Panc1 (cell line): ENCODE measurements at regions not wholly inside any gene's neighbourhood (a gene's known extent, or its start where the extent isn't known, plus 50 kb on each side); places are given as distances from the start of the nearest gene placed in this dataset.

Experiments
- ATAC-seq: fragments of 200-7000 bp; cut with Tn5 transposase; 2 replicates; pipeline ENCODE4 v1.9.1; 2020; ENCODE audit warnings: mild to moderate bottlenecking, moderate library complexity
- BruUV-seq: library from RNA; stranded (reverse); fragments of 400-500 nt; replicated peaks from 2 replicates; lab custom pipeline; 2021; lab: Mats Ljungman, UMichigan
- CTCF ChIA-PET: fragments of 300-600 bp; sonication (Branson Sonifier 250); formaldehyde crosslinking; loops from one replicate; lab custom pipeline; 2022; ENCODE audit warnings: antibody characterized with exemption; lab: Charles Lee
- POLR2A ChIA-PET: fragments of 300-600 bp; sonication (Branson Sonifier 250); formaldehyde crosslinking; loops from one replicate; lab custom pipeline; 2022; ENCODE audit warnings: antibody characterized with exemption; lab: Charles Lee
- DNase-seq: peaks from one replicate; pipeline ENCODE4 v3.0.0-alpha.2; 2010; ENCODE audit warnings: low read depth, low spot score
- H3K27ac ChIP-seq: 2 replicates; pipeline ENCODE4 v1.5.1; 2011; ENCODE audit warnings: mild to moderate bottlenecking, low read length, inconsistent platforms
- H3K27me3 ChIP-seq: fragments of 200-500 bp; sonication (Bioruptor generic); 2 replicates; pipeline ENCODE4 v1.6.0; 2014; ENCODE audit warnings: low read length, inconsistent platforms; ENCODE audit not compliant: control insufficient read depth, insufficient read depth
- H3K36me3 ChIP-seq: fragments of 200-500 bp; sonication (Bioruptor generic); 2 replicates; pipeline ENCODE4 v1.5.1; 2014; ENCODE audit warnings: inconsistent platforms, mild to moderate bottlenecking, low read length, moderate library complexity; ENCODE audit not compliant: control insufficient read depth, insufficient read depth
- H3K4me1 ChIP-seq: 2 replicates; pipeline ENCODE4 v1.5.1; 2011; ENCODE audit warnings: inconsistent platforms, mild to moderate bottlenecking, low read length, moderate library complexity; ENCODE audit not compliant: control insufficient read depth, insufficient read depth
- H3K4me3 ChIP-seq, 2 experiments: 2 replicates each; pipeline ENCODE4 v1.5.1; 2011 to 2012; ENCODE audit warnings: low read depth in 2 of 2, low read length in 2 of 2, mild to moderate bottlenecking in 2 of 2, inconsistent platforms in 1 of 2, moderate library complexity in 1 of 2
- H3K9me3 ChIP-seq: fragments of 200-500 bp; sonication (Bioruptor generic); 2 replicates; pipeline ENCODE4 v1.5.1; 2014; ENCODE audit warnings: low read depth, mild to moderate bottlenecking, inconsistent platforms, low read length, moderate library complexity; ENCODE audit not compliant: control insufficient read depth, insufficient read depth
- POLR2AphosphoS5 ChIP-seq: IDR thresholded peaks from 2 replicates; pipeline ENCODE4 v1.6.1; 2012; ENCODE audit warnings: mild to moderate bottlenecking, low read depth, low read length, moderate library complexity
- SIN3A ChIP-seq: IDR thresholded peaks from 2 replicates; pipeline ENCODE4 v1.6.1; 2012; ENCODE audit warnings: low read depth, mild to moderate bottlenecking, low read length, moderate library complexity, borderline replicate concordance; ENCODE audit not compliant: insufficient read depth
- TCF7L2 ChIP-seq: IDR thresholded peaks from 2 replicates; pipeline ENCODE4 v1.6.1; 2011; ENCODE audit warnings: mild to moderate bottlenecking, low read depth, low read length, inconsistent platforms
- in situ Hi-C: cut with HindIII; loops from 2 replicates; pipeline ENCODE4 v1.10.0; 2016; ENCODE audit warnings: low sequenced_read_pairs, low pct_unique_long_range_greater_than_20kb
- intact Hi-C: fragments of 100-400 bp; cut with micrococcal nuclease; formaldehyde crosslinking; loops from one replicate; pipeline ENCODE4 v1.10.0; 2022; ENCODE audit not compliant: unreplicated experiment
- TF ChIP-seq, protein P1 (sequence below), 2 experiments: IDR thresholded peaks; 2 replicates each; pipeline ENCODE4 v1.6.1; 2011 to 2012; ENCODE audit warnings: low read depth in 2 of 2, control low read depth in 1 of 2, low read length in 1 of 2, mild to moderate bottlenecking in 1 of 2, moderate library complexity in 1 of 2; ENCODE audit not compliant: insufficient read depth in 1 of 2
- TF ChIP-seq, protein P2 (sequence below): fragments of 450-650 bp; IDR thresholded peaks from 2 replicates; pipeline ENCODE4 v1.5.1; 2017; ENCODE audit warnings: mild to moderate bottlenecking

- H3K4me1 ChIP-seq: no peaks in the 10 kb centered on the region
- no TSS peak for BruUV-seq
- intact Hi-C loops: no loop called here
- DNase-seq (no peak), ATAC-seq (no peak)
- H3K27me3 ChIP-seq: peaks cover 2% of the 10 kb centered on the region; the same call in 1 of the 2 replicates
- TF ChIP-seq, protein P1, sequence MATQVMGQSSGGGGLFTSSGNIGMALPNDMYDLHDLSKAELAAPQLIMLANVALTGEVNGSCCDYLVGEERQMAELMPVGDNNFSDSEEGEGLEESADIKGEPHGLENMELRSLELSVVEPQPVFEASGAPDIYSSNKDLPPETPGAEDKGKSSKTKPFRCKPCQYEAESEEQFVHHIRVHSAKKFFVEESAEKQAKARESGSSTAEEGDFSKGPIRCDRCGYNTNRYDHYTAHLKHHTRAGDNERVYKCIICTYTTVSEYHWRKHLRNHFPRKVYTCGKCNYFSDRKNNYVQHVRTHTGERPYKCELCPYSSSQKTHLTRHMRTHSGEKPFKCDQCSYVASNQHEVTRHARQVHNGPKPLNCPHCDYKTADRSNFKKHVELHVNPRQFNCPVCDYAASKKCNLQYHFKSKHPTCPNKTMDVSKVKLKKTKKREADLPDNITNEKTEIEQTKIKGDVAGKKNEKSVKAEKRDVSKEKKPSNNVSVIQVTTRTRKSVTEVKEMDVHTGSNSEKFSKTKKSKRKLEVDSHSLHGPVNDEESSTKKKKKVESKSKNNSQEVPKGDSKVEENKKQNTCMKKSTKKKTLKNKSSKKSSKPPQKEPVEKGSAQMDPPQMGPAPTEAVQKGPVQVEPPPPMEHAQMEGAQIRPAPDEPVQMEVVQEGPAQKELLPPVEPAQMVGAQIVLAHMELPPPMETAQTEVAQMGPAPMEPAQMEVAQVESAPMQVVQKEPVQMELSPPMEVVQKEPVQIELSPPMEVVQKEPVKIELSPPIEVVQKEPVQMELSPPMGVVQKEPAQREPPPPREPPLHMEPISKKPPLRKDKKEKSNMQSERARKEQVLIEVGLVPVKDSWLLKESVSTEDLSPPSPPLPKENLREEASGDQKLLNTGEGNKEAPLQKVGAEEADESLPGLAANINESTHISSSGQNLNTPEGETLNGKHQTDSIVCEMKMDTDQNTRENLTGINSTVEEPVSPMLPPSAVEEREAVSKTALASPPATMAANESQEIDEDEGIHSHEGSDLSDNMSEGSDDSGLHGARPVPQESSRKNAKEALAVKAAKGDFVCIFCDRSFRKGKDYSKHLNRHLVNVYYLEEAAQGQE (IDR thresholded peaks at IDR 0.05; ENCODE audit: insufficient read depth in 1 of 2, low read depth in 2 of 2, low read length in 1 of 2): no peak
- TF ChIP-seq TCF7L2 (no peak), POLR2AphosphoS5 (no peak), SIN3A (no peak)
- TF ChIP-seq, protein P2, sequence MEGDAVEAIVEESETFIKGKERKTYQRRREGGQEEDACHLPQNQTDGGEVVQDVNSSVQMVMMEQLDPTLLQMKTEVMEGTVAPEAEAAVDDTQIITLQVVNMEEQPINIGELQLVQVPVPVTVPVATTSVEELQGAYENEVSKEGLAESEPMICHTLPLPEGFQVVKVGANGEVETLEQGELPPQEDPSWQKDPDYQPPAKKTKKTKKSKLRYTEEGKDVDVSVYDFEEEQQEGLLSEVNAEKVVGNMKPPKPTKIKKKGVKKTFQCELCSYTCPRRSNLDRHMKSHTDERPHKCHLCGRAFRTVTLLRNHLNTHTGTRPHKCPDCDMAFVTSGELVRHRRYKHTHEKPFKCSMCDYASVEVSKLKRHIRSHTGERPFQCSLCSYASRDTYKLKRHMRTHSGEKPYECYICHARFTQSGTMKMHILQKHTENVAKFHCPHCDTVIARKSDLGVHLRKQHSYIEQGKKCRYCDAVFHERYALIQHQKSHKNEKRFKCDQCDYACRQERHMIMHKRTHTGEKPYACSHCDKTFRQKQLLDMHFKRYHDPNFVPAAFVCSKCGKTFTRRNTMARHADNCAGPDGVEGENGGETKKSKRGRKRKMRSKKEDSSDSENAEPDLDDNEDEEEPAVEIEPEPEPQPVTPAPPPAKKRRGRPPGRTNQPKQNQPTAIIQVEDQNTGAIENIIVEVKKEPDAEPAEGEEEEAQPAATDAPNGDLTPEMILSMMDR: no peak
- no peaks in the 10 kb centered on the region for H3K36me3 ChIP-seq
- H3K9me3 ChIP-seq: no peaks in the 10 kb centered on the region; the same call in 1 of the 2 replicates
- in situ Hi-C loops: no loop called here
- no peak overlapping the region for H3K4me3 ChIP-seq
- no peak overlapping the region for H3K27ac ChIP-seq
- CTCF ChIA-PET: no interaction called here
- POLR2A ChIA-PET: interaction anchor here (0.6 kb wide), 1 partner anchor 118 kb away, joined by 3 read pairs; no protein-coding TSS in a partner anchor
These were observed 81.3 kb downstream of the STRADB start for GRCh38 chr2:201532686-201533304.
